NCI-H524 treated with DMSO at 0.1 percent for 48 hours (cell line): ENCODE measurements at regions not wholly inside any gene's neighbourhood (a gene's known extent, or its start where the extent isn't known, plus 50 kb on each side); places are given as distances from the start of the nearest gene placed in this dataset.

Source experiments
- DNase-seq: peaks from one replicate; lab custom pipeline; 2025; lab: John Stamatoyannopoulos, UW

- DNase-seq = peak; percentile 83
Measured at GRCh38 chr4:82031376-82031927, 342.3 kb downstream of the HNRNPD start.

DNA sequence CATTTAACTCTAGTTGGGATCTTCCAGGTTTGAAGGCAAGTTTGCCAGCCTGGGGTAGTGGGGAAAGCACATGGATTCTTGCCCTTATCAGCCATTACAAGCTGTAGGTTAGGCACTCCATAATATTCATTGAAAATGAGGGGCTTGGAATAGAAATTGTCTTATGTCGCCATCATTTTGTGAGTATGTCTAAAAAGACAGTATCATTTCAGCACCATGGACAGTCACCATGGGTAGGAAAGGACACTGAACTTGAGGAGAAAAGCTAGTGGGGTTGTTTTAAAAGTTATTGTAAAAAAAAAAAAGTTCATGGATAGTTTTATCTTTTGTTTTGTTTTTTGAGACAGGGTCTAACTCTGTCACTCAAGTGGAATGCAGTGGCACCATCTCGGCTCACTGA, 356.1 kb downstream of the HNRNPD start:
- no peak for DNase-seq

- DNase-seq = no peak
Measured at GRCh38 chr4:82005158-82005557, 368.6 kb downstream of the HNRNPD start.

GRCh38 chr4:81997313-81997712, 376.5 kb downstream of the HNRNPD start:
- no peak for DNase-seq

DNA sequence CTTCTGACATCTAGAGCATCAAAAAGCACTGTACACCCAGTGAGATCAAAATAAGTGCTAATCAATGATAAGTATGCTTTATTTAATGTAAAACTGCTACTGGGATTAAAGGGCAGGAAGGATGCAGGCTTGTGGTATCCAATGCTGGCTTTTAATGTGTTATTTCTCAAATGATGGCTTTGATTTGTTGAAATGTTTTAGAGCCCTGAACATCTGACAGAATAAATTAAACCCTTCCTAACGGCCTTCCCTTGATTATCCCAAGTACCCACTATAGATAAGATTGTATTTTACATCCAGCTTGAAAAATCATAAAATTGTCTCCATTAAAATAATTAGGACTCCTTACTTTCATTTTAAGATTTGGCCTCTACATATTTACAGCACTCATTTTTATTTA, 382.9 kb downstream of the HNRNPD start:
- DNase-seq = no peak

GRCh38 chr4:81990211-81990610, 383.6 kb downstream of the HNRNPD start:
- no peak for DNase-seq

DNA sequence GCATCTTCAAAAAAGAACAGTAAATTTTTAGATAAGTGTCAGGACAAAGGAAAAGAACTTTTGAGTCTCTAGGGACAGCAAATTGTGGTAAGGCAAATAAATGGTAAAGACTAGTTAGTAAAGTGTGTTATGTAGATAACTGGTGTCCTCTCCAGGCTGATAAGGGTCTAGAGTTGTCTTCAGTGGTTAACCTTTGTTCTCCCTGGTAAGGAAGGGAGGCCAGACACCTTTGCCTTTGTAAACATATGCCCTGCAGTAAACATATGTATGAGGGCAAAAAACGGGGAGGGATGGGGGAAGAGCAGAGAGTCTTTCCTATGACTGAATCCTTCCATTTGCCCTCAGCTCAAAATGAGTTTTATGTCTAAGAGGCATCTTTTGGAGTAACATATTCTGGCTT, 384.6 kb downstream of the HNRNPD start:
- DNase-seq = no peak

- no peak for DNase-seq
Measured at GRCh38 chr4:81988178-81988577, 385.6 kb downstream of the HNRNPD start.

DNA sequence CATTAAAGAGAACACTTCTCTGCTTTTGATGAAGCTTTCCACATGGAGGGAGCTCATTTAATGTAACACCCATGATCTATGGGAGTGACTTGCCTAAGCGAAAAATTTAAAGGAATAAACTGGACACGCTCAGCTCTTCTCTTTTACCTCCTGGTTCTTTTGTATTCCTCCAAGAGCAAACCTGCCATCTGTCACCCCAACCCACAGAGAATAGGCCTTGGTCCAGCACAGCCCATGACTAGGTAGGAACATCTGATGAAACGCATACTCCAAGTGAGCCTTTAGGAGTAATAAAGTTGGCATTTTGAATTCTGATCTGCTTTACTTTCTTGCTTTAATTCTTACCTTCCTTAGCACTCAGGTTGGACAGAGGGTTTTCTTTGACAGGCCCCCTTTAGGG, 389.0 kb downstream of the HNRNPD start:
- peak; percentile 2 for DNase-seq

GRCh38 chr4:81982846-81983540, 390.8 kb downstream of the HNRNPD start:
- DNase-seq = no peak

- DNase-seq = no peak
Measured at GRCh38 chr4:81981218-81981617, 392.6 kb downstream of the HNRNPD start.

DNA sequence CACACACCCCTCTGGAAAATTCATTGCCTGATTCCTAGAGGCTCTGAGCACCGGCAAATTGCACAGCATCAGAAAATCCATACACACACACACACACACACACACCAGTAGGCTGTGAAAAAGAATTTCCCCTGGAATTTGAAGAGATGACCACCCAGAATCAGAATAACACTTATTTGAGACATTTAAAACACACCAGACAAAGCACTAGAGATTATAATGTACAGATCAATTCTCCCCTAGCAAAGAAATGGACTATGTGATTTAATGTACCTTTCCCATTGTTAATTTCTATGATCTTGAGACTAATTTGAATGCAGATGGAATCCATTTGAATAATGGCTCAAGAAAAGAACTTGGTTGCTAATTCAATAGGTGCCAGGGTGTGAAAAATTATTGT, 399.3 kb downstream of the HNRNPD start:
- no peak for DNase-seq

GRCh38 chr4:81971637-81972381, 402.0 kb downstream of the HNRNPD start:
- DNase-seq = no peak

DNA sequence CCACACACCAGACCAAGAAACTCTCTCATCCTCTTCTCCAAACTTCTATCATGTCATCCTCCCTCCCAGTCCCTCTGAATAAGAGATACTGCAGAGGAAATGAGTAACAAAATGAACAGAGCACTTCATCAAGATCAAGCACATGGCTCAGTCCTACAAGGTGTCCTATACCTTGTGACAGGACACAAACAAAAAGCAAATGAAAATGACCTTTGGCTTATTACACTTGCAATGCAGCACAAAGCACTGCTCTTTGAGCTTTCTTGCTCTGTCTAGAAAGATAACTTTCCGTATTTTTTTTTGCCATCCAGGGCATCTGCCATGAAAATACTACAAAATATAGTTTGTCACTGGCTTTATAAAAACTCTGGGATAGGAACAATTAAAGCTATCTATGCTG, 402.7 kb downstream of the HNRNPD start:
- DNase-seq = no peak

DNA sequence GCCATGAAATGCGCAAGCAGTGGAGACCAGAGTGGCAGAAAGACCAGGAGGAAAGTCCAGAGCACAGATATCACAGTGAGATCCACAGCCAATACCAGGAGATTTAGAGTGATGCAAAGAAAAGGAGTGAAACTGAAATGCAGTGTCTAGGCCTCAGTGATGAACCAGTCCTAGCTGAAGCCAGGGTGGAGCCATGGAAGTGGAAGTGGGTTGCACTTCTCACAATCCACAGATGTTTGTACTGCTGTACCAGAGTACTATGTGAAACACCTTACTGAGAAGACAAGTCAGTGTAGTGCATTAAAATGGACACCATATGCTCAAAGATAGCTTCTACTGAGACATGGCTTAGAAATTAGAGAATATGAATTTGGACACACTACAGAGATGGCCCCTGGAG, 403.3 kb downstream of the HNRNPD start:
- DNase-seq = no peak

DNA sequence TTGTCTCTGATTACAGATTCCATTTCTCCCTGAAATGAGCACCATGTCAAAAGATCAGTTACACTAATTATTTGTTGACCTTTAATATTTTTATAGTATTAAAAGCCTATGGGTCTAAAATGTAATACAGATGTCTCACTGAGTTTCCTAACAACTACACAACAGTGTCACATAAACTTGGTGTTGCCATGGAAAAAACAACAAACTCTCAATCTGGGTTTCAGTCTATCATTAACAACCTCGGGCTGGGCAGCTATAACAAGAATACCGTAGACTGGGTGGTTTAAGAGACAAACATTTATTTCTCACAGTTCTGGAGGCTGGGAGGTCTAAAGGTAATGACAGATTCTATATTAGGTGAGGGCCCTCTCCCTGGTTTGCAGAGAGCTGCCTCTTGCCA, 407.1 kb downstream of the HNRNPD start:
- no peak for DNase-seq

GRCh38 chr4:81965911-81966310, 407.9 kb downstream of the HNRNPD start:
- DNase-seq = no peak

DNA sequence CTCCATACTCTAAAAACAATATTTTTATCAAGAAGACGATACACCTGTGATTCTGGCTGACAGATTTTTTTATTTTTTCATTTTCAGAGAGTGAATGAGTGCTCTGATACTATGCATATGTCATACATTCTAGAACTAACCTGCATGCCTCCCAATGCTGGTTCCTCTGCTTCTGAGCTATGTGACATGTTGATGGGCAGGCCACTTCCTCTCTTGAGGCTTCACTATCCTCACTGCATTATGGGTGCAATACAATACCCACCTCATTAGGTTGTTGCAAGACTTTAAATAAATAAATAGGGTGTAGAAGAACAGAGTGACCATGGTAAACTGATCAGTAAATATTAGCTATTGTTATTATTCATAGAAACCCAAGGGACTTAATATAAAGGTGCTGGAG, 408.3 kb downstream of the HNRNPD start:
- DNase-seq = no peak

DNA sequence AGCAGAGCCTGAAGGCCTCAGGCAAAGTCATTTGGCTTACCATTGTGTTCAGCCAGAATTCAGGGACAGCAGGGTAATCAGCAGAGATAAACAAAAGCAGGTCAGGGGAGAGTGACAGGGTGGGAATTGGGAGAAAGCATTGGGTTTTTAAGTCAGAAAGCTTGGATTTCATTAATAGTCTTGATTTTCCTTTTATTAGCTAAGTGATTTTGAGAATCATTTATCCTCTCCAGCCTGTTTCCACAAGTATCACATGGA, 410.1 kb downstream of the HNRNPD start:
- no peak for DNase-seq

DNA sequence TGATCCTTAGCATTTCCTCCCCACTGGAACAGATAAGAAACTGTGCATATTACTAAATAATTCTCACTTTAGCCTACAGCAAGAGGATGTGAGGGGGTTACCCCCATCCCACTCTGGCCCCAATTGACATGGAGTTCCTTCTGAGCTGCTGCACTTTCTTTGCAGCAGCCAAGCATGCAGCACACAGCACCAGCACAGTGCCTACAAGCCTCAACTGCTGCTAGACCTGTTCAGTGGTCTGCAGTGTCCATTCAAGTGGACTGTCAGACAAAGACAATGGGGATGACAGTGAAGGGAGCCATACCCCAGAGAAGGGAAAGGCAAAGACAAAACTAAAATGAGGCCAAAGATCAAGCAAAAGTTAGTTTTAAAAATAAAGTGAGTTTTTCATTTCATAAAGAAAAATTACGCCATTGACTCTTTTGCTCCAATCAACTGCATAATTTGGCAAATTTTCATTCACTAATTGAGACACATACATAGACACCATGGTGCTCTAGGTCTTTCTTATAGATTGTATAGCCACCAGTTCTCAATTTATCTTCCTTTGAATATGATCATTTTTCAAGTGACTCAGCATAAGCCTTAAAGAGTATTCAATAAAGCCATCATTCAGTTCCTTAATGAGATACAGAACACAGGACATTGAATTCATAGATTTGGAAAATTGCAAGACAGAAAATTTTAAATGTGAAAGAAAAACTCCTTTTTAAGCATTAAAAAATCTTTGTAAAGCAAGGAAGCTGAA, 410.6 kb downstream of the HNRNPD start:
- DNase-seq = no peak

DNA sequence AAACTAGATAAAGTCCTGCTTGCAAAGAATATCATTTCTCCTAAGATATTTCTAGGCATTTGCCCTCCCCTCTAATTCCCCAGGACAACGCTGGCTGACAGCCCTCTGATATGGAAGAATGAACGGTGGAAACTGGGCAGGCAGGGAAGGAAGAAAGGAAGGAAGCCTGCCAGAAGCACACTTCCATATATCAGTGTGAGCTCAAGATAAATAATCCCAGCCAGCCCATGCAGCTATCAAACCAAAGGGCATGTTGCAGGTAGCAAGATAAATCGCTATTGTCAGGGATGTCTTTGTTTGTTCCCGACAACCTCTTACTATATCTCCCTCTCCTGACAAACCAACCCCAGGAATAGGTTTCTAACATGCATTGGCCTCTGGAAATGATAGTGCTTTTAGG, 412.8 kb downstream of the HNRNPD start:
- DNase-seq = no peak

DNA sequence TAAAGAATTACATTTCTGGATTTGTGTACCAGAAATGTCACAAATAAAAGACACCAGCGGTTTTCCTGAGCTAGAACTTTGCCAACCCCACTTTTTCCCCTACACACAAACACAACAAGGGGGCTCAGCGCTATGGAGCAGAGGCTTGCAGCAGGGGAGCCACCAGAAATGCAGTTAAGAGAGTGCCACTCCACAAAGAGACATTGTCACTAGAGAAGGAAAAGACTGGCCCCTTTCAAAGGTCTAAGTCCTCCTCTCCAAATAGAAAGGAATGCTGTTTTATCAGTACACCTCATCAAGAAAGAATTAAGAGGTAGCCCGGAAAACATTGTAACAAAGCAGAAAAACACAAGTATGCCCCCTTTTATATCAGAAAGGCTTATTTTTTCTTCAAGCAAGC, 419.5 kb downstream of the HNRNPD start:
- no peak for DNase-seq

DNA sequence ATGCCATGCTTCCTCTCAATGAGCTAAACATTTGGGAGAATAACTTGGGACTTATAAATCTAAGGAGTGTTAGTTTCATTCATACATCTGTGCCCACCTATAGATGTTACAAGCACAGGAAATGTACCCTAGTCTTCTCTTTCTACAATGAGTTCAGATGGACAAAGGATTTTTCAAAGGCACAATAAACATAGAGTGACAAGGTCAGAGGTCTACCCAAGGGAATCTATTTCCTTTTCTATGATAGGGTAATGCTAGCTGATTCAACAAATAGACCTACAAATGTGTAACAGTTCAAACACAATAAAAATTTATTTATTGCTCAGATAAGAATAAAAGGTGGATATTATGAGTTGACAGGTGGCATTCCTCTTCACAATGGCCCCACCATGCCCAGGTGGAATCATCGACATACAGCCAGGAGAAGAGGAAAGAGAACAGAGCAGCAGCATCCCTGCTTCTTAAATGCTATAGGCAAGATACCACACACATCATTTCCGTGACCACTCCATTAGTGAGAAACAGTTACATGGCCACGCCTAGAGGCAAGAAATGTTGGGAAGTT, 421.8 kb downstream of the HNRNPD start:
- DNase-seq = no peak
